ENCODE measurements at regions not wholly inside any gene's neighbourhood (a gene's known extent, or its start where the extent isn't known, plus 50 kb on each side); places are given as distances from the start of the nearest gene placed in this dataset.

GRCh38 chr18:64294967-64295366, 146.1 kb upstream of the LINC00305 start:
- 69% methylated on average over 4 of the region's 4 CpGs for WGBS
- intact Hi-C loops (cut with DNase I) = no loop called here

GRCh38 chr18:64288432-64288831, 139.5 kb upstream of the LINC00305 start:
- no peaks in the 10 kb centered on the region for H3K4me1 ChIP-seq
- 82% methylated on average over 2 of the region's 2 CpGs for WGBS
- no peak overlapping the region for H3K27ac ChIP-seq (replicated peaks in 1 of 4)
- intact Hi-C loops (cut with DNase I) = no loop called here
- H3K9me3 ChIP-seq = no peaks in the 10 kb centered on the region
- no peaks in the 10 kb centered on the region for H3K27me3 ChIP-seq
- H3K36me3 ChIP-seq = no peaks in the 10 kb centered on the region
- H3K4me3 ChIP-seq = no peak overlapping the region
- DNase-seq (ENCODE audit: extremely low spot score) = no peak
- TF ChIP-seq EP300 (IDR thresholded peaks at IDR 0.05) (no peak), CTCF (IDR thresholded peaks at IDR 0.05) (no peak)

More at GRCh38 chr18:64294967-64295366, 146.1 kb upstream of the LINC00305 start:
- H3K9me3 ChIP-seq = no peaks in the 10 kb centered on the region
- no peak for DNase-seq (ENCODE audit: extremely low spot score)
- H3K4me1 ChIP-seq = no peaks in the 10 kb centered on the region
- no peaks in the 10 kb centered on the region for H3K27me3 ChIP-seq
- no peaks in the 10 kb centered on the region for H3K36me3 ChIP-seq
- no peak overlapping the region for H3K27ac ChIP-seq (replicated peaks in 1 of 4)
- TF ChIP-seq EP300 (IDR thresholded peaks at IDR 0.05) = no peak
- TF ChIP-seq POLR2AphosphoS5 (IDR thresholded peaks at IDR 0.05) = no peak
- TF ChIP-seq CTCF (IDR thresholded peaks at IDR 0.05) = no peak
- TF ChIP-seq POLR2A (IDR thresholded peaks at IDR 0.05; ENCODE audit: low read depth) = no peak
- H3K4me3 ChIP-seq = no peak overlapping the region

- no peak for DNase-seq (ENCODE audit: extremely low spot score)
- Histone ChIP-seq H3K27me3 (no peaks in the 10 kb centered on the region), H3K9me3 (no peaks in the 10 kb centered on the region), H3K4me3 (no peak overlapping the region), H3K36me3 (no peaks in the 10 kb centered on the region), H3K4me1 (no peaks in the 10 kb centered on the region), H3K27ac (replicated peaks in 1 of 4) (no peak overlapping the region)
- 60% methylated on average over 4 of the region's 4 CpGs for WGBS
- TF ChIP-seq POLR2AphosphoS5 (IDR thresholded peaks at IDR 0.05) (no peak), CTCF (IDR thresholded peaks at IDR 0.05) (no peak), EP300 (IDR thresholded peaks at IDR 0.05) (no peak), POLR2A (IDR thresholded peaks at IDR 0.05; ENCODE audit: low read depth) (no peak)
- intact Hi-C loops (cut with DNase I) = no loop called here
Observed at GRCh38 chr18:64287926-64288325, 139.0 kb upstream of the LINC00305 start.

- Histone ChIP-seq H3K36me3 (no peaks in the 10 kb centered on the region), H3K4me1 (no peaks in the 10 kb centered on the region), H3K4me3 (no peak overlapping the region), H3K27ac (replicated peaks in 1 of 4) (no peak overlapping the region), H3K9me3 (no peaks in the 10 kb centered on the region), H3K27me3 (no peaks in the 10 kb centered on the region)
- WGBS = 61% methylated on average over 1 of the region's 1 CpG
- DNase-seq (ENCODE audit: extremely low spot score) = no peak
- intact Hi-C loops (cut with DNase I) = no loop called here
- TF ChIP-seq EP300 (IDR thresholded peaks at IDR 0.05) = no peak
- TF ChIP-seq POLR2A (IDR thresholded peaks at IDR 0.05; ENCODE audit: low read depth) = no peak
- no peak for TF ChIP-seq POLR2AphosphoS5 (IDR thresholded peaks at IDR 0.05)
- no peak for TF ChIP-seq CTCF (IDR thresholded peaks at IDR 0.05)
Observed at GRCh38 chr18:64283059-64283458, 134.2 kb upstream of the LINC00305 start.

- no peak overlapping the region for H3K27ac ChIP-seq (replicated peaks in 1 of 4)
- 87% methylated on average over 5 of the region's 5 CpGs for WGBS
- DNase-seq (ENCODE audit: extremely low spot score) = no peak
- H3K36me3 ChIP-seq = no peaks in the 10 kb centered on the region
- H3K27me3 ChIP-seq = no peaks in the 10 kb centered on the region
- no peak overlapping the region for H3K4me3 ChIP-seq
- H3K9me3 ChIP-seq = no peaks in the 10 kb centered on the region
- TF ChIP-seq CTCF (IDR thresholded peaks at IDR 0.05) (no peak), EP300 (IDR thresholded peaks at IDR 0.05) (no peak), POLR2AphosphoS5 (IDR thresholded peaks at IDR 0.05) (no peak), POLR2A (IDR thresholded peaks at IDR 0.05; ENCODE audit: low read depth) (no peak)
- intact Hi-C loops (cut with DNase I) = no loop called here
- H3K4me1 ChIP-seq = no peaks in the 10 kb centered on the region
Observed at GRCh38 chr18:64278026-64278425, 129.1 kb upstream of the LINC00305 start.

Measured in esophagus muscularis mucosa (tissue), 4 donors.